HG02981 (cell line): ENCODE measurements at regions not wholly inside any gene's neighbourhood (a gene's known extent, or its start where the extent isn't known, plus 50 kb on each side); places are given as distances from the start of the nearest gene placed in this dataset.

Experiments
- ATAC-seq: cut with Tn5 transposase; IDR thresholded peaks from one replicate; pipeline ENCODE4 v1.9.1; 2021; ENCODE audit warnings: mild to moderate bottlenecking, moderate library complexity; ENCODE audit not compliant: unreplicated experiment

DNA sequence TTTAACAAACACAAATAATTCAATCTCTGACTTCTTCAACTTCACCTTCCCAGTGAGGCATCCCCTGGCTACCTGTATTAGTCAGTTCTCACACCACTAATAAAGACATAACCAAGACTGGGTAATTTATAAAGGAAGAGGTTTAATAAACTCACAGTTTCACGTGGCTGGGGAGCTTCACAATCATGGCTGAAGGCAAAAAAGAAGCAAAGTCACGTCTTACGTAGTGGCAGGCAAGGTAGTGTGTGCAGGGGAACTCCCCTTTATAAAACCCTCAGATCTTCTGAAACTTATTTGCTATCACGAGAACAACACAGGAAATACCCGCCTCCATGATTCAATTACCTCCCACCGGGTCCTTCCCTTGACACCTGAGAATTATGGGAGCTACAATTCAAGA lies 478.5 kb downstream of the ADGRL2 start:
- peak; percentile 56 for ATAC-seq

DNA sequence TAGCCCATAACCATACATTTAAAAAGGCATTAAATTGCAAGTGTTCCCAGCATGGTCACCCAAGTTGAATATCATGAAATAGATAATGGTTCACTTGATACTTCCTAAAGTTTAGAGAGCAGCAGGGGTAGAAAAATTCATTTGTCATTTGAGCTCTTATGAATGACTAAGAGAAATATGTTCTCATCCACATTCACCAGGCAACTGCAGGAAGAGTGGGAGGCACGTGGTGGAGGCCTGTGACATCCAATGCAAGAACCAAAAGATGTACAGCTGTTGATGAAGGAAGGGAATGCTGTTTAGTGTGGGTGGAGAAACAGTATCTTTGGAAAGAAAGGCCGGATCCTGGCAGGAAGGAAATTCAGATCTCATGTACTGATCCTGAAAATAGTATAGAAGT lies 473.1 kb downstream of the ADGRL2 start:
- ATAC-seq: no peak

DNA sequence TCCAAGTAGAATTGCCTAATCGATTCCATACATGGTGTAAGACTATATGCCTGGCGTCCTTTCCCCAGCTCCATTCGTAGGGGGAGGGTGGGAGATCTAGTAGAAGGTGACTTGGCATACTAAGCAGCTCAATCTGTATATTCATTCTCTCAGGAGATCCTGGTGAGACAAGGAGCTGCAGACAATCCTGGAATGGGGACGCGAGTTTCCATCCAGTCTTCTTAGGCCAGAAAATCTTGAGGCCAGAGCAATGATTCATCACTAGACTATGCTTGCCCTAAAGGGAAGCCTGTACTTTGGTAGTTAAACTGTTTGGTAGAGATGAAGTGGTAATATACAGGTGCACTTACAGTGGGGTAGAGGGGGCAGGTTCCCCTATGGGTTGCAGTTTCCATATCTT lies 468.7 kb downstream of the ADGRL2 start:
- no peak for ATAC-seq

DNA sequence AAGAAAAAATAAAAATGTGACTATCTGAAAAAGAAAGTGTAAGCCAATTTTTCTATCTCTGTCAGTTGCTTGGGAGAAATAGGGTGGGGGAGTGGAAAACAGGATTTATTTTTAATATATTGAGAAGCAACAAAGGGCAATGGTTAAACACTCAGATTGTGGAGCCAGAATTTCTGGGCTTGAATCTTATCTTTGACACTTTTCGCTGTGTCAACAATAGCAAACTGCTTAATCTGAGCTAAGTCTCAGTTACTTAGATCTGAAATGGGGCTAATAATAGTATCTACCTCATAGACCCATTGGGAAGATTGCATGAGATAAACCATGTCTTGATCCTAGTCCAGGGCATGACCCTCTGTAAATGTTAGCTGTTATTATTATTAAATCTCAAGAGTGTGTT lies 468.1 kb downstream of the ADGRL2 start:
- no peak for ATAC-seq

DNA sequence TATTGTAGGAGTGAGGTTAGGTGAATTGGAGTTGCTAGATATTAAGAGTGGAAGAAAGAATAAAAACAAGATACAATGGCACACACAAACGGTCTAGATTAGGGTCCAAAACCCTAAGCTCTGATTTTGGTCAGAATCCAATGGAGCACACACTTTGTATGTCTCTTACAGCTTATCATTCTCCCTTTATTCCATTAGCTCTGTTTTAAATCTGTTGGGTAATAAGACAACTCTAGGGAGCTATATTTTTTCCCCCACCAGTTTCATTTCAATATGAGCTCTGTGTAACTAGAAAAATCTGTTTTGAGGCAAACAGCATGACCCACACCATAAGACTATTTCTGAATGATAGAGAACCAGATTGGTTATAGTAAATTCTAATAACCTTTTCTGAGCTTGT lies 465.6 kb downstream of the ADGRL2 start:
- no peak for ATAC-seq

GRCh38 chr1:82265436-82265835 lies 464.7 kb downstream of the ADGRL2 start:
- ATAC-seq: no peak

DNA sequence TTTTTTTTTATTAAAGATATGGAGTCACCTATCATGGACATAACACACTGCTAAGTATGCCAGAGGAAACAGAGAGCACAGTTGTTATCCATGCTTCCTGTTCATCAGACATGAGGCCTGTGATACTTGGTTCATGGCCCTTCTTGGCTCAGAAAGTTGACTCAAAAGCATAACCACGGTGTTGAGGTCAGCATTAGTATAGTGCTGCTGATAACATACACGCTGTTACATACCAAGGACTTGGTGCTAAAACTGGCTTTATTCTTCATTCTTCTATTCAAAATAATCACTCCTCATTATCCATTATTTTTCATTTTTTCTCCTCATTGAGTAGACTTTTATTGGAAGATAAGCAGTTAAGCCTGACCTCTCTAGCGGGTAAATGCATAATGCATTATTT lies 464.1 kb downstream of the ADGRL2 start:
- no peak for ATAC-seq

GRCh38 chr1:82263396-82263795 lies 462.7 kb downstream of the ADGRL2 start:
- no peak for ATAC-seq

DNA sequence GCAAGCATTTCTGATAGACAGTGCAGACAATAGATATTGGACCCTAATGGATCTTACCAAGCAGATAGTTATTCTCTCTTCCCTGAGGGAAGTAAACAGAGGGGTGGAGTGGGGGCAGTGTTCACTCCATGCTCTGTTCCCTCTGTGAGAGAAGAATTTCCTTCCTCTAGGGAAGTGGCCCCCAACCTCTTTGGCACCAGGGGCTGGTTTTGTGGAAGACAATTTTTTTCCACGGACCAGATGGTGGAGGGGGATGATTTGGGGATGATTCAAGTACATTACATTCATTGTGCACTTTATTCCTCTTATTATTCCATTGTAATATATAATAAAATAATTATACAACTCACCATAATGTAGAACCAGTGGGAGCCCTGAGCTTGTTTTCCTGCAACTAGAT lies 459.9 kb downstream of the ADGRL2 start:
- no peak for ATAC-seq

DNA sequence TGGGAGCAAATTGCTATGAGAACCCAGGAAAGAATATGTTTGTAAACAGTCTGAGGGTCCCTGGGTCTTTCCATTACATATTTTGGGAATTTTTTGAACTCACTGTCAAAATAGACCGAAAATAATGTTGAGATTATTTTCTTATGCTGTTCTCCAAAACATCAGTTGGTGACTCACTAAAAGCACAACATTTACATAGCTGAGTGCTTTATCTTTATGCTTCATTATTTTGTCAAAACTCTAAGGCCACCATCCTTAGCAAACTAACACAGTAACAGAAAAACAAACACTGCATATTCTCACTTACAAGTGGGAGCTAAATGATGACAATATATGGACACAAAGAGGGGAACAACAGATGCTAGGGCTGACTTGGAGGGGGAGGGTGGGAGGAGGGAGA lies 459.3 kb downstream of the ADGRL2 start:
- ATAC-seq: no peak

- ATAC-seq: no peak
Observed at GRCh38 chr1:82258887-82259286, 458.2 kb downstream of the ADGRL2 start.

DNA sequence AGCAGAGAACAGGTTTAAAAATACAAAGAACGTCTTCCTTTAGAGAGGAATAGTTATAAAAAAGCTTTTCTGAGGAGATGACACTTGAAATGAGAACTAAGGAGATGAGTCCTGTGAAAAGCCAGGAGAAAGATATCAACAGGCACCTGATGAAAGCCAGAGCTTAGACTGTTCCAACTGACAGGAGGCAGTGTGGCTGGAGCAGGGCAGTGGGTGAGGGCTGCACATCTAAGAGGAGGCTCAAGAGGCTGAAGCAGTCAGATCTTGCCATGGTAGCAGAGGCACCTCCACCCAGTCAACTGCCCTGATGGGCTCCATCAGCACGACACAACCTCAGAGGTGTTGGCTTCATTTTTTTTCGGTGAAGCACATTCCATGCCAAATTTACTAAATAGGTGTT lies 445.3 kb downstream of the ADGRL2 start:
- ATAC-seq: no peak

GRCh38 chr1:82245345-82246014 lies 444.7 kb downstream of the ADGRL2 start:
- no peak for ATAC-seq

DNA sequence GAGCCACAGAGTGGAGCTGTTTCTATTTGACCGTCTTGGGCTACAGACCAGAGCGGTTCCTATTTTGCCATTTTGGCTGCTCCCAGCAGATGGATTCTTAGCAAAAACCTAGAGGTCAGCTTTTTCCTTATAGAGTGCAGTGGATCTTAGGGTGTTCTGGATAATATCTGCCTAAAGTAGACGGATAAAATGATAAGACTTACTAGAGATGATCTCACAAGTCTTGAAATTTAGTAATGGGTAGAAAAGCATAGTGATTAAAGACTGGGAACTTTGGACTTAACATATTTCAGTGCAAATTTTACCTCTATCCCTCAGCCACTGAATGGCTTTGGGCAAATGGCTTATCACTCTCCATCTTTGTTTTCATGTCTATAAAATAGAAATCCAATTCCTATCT lies 439.8 kb downstream of the ADGRL2 start:
- no peak for ATAC-seq

- no peak for ATAC-seq
Observed at GRCh38 chr1:82230667-82231066, 429.9 kb downstream of the ADGRL2 start.

DNA sequence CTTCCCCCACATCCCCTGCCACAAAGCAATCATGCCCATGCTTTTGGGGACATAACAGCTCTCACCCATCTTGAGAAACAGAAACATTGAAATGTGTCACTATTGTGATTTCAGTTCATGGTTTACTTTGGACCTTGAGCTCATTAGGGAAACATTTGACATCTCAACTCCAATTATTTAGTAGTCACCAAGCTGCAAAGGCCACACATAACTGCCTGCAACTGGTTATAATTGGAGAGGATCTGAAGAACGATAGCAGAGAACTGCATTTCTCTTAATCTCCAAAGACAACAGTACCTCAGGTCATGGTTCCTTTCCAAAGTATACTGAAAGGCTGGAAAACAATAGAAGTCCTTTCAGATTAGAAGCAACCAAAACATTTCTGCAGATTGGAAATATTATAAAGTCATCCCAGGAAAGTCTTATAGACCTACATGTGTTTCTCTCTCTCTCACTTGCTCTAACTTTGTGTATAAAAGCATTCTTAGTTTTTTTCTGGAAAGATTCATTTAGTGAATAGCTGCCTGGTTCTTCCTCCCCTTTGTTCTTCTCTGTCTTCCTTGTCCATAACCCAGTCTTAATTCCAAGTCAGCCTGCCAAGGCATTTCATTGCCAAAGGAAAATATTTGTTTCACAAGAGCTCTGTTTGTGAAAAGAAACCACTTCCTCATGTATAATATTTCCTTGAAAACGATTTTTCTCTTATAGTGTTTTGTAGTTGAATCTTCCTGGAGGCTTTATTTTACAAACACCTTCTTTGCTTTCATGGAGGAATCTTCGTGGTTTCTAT lies 426.8 kb downstream of the ADGRL2 start:
- no peak for ATAC-seq

DNA sequence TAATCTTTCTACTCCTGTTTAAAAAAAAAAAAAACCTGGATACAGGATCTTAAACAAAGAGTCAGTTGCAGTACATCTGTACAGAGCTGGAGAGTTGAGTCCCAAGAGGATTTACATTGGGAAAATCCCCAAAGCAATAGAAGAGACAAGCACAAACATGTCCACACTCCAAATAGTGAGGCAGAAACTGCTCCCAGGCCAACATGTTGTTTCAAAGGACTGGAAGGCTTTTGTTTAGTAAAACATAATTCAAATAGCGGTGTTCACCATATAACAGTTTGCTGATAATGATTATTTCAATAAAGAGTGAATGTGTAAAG lies 425.4 kb downstream of the ADGRL2 start:
- ATAC-seq: no peak

GRCh38 chr1:82225421-82226185 lies 424.9 kb downstream of the ADGRL2 start:
- ATAC-seq: peak; percentile 63

DNA sequence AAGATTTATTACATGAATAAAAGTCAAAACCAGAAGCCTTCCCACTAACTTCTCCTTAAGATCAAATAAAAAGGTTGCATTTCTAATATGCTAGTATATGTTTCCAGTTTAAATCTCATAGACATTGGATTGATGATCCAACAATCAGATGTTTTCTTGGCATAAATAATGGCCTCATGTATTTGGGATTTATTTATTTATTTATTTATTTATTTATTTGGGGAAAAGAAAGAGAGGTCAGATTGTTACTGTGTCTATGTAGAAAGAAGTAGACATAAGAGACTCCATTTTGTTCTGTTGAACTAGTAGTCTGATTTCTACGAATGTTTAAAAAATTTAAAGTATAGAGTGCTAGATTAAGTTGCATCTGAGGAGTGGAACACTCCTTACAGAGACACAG lies 422.4 kb downstream of the ADGRL2 start:
- no peak for ATAC-seq

- no peak for ATAC-seq
Observed at GRCh38 chr1:82221721-82222120, 421.0 kb downstream of the ADGRL2 start.

GRCh38 chr1:82220754-82221153 lies 420.0 kb downstream of the ADGRL2 start:
- no peak for ATAC-seq

GRCh38 chr1:82219841-82220240 lies 419.1 kb downstream of the ADGRL2 start:
- no peak for ATAC-seq
